Panc1 (cell line): ENCODE measurements at regions not wholly inside any gene's neighbourhood (a gene's known extent, or its start where the extent isn't known, plus 50 kb on each side); places are given as distances from the start of the nearest gene placed in this dataset.

ENCODE experiments used
- ATAC-seq: fragments of 200-7000 bp; cut with Tn5 transposase; 2 replicates; pipeline ENCODE4 v1.9.1; 2020; ENCODE audit warnings: mild to moderate bottlenecking, moderate library complexity
- BruUV-seq: library from RNA; stranded (reverse); fragments of 400-500 nt; replicated peaks from 2 replicates; lab custom pipeline; 2021; lab: Mats Ljungman, UMichigan
- CTCF ChIA-PET: fragments of 300-600 bp; sonication (Branson Sonifier 250); formaldehyde crosslinking; loops from one replicate; lab custom pipeline; 2022; ENCODE audit warnings: antibody characterized with exemption; lab: Charles Lee
- POLR2A ChIA-PET: fragments of 300-600 bp; sonication (Branson Sonifier 250); formaldehyde crosslinking; loops from one replicate; lab custom pipeline; 2022; ENCODE audit warnings: antibody characterized with exemption; lab: Charles Lee
- DNase-seq: peaks from one replicate; pipeline ENCODE4 v3.0.0-alpha.2; 2010; ENCODE audit warnings: low read depth, low spot score
- H3K27ac ChIP-seq: 2 replicates; pipeline ENCODE4 v1.5.1; 2011; ENCODE audit warnings: mild to moderate bottlenecking, low read length, inconsistent platforms
- H3K27me3 ChIP-seq: fragments of 200-500 bp; sonication (Bioruptor generic); 2 replicates; pipeline ENCODE4 v1.6.0; 2014; ENCODE audit warnings: low read length, inconsistent platforms; ENCODE audit not compliant: control insufficient read depth, insufficient read depth
- H3K36me3 ChIP-seq: fragments of 200-500 bp; sonication (Bioruptor generic); 2 replicates; pipeline ENCODE4 v1.5.1; 2014; ENCODE audit warnings: inconsistent platforms, mild to moderate bottlenecking, low read length, moderate library complexity; ENCODE audit not compliant: control insufficient read depth, insufficient read depth
- H3K4me1 ChIP-seq: 2 replicates; pipeline ENCODE4 v1.5.1; 2011; ENCODE audit warnings: inconsistent platforms, mild to moderate bottlenecking, low read length, moderate library complexity; ENCODE audit not compliant: control insufficient read depth, insufficient read depth
- H3K4me3 ChIP-seq, 2 experiments: 2 replicates each; pipeline ENCODE4 v1.5.1; 2011 to 2012; ENCODE audit warnings: low read depth in 2 of 2, low read length in 2 of 2, mild to moderate bottlenecking in 2 of 2, inconsistent platforms in 1 of 2, moderate library complexity in 1 of 2
- H3K9me3 ChIP-seq: fragments of 200-500 bp; sonication (Bioruptor generic); 2 replicates; pipeline ENCODE4 v1.5.1; 2014; ENCODE audit warnings: low read depth, mild to moderate bottlenecking, inconsistent platforms, low read length, moderate library complexity; ENCODE audit not compliant: control insufficient read depth, insufficient read depth
- POLR2AphosphoS5 ChIP-seq: IDR thresholded peaks from 2 replicates; pipeline ENCODE4 v1.6.1; 2012; ENCODE audit warnings: mild to moderate bottlenecking, low read depth, low read length, moderate library complexity
- SIN3A ChIP-seq: IDR thresholded peaks from 2 replicates; pipeline ENCODE4 v1.6.1; 2012; ENCODE audit warnings: low read depth, mild to moderate bottlenecking, low read length, moderate library complexity, borderline replicate concordance; ENCODE audit not compliant: insufficient read depth
- TCF7L2 ChIP-seq: IDR thresholded peaks from 2 replicates; pipeline ENCODE4 v1.6.1; 2011; ENCODE audit warnings: mild to moderate bottlenecking, low read depth, low read length, inconsistent platforms
- in situ Hi-C: cut with HindIII; loops from 2 replicates; pipeline ENCODE4 v1.10.0; 2016; ENCODE audit warnings: low sequenced_read_pairs, low pct_unique_long_range_greater_than_20kb
- intact Hi-C: fragments of 100-400 bp; cut with micrococcal nuclease; formaldehyde crosslinking; loops from one replicate; pipeline ENCODE4 v1.10.0; 2022; ENCODE audit not compliant: unreplicated experiment
- TF ChIP-seq, protein P1 (sequence below), 2 experiments: IDR thresholded peaks; 2 replicates each; pipeline ENCODE4 v1.6.1; 2011 to 2012; ENCODE audit warnings: low read depth in 2 of 2, control low read depth in 1 of 2, low read length in 1 of 2, mild to moderate bottlenecking in 1 of 2, moderate library complexity in 1 of 2; ENCODE audit not compliant: insufficient read depth in 1 of 2
- TF ChIP-seq, protein P2 (sequence below): fragments of 450-650 bp; IDR thresholded peaks from 2 replicates; pipeline ENCODE4 v1.5.1; 2017; ENCODE audit warnings: mild to moderate bottlenecking

DNA sequence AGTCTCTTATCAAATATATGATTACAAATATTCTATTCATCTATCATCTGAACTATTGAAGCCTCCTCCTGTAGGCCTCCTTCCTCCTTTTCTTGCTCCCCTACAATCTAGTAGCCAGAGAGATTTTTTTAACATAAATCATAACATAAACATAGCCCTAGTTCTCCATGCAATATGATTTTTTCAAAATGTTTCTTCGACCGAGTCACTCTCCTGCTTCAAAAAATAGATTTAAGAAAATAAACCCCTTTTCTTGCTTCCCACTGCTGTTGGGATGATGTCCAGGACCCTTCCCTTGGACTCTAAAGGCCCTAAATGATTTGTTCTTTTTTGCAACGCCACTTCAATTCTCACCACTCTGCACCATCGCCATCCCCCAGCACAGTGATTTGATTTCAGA, 319.7 kb upstream of the TSHZ3 start:
- ChIA-PET POLR2A (no interaction called here), CTCF (no interaction called here)
- Histone ChIP-seq H3K36me3 (no peaks in the 10 kb centered on the region), H3K27me3 (no peaks in the 10 kb centered on the region), H3K9me3 (no peaks in the 10 kb centered on the region), H3K4me1 (no peaks in the 10 kb centered on the region), H3K4me3 (no peak overlapping the region), H3K27ac (no peak overlapping the region)
- in situ Hi-C loops (no loop called here), intact Hi-C loops (no loop called here)
- no TSS peak for BruUV-seq
- ATAC-seq = no peak
- TF ChIP-seq, protein P1, sequence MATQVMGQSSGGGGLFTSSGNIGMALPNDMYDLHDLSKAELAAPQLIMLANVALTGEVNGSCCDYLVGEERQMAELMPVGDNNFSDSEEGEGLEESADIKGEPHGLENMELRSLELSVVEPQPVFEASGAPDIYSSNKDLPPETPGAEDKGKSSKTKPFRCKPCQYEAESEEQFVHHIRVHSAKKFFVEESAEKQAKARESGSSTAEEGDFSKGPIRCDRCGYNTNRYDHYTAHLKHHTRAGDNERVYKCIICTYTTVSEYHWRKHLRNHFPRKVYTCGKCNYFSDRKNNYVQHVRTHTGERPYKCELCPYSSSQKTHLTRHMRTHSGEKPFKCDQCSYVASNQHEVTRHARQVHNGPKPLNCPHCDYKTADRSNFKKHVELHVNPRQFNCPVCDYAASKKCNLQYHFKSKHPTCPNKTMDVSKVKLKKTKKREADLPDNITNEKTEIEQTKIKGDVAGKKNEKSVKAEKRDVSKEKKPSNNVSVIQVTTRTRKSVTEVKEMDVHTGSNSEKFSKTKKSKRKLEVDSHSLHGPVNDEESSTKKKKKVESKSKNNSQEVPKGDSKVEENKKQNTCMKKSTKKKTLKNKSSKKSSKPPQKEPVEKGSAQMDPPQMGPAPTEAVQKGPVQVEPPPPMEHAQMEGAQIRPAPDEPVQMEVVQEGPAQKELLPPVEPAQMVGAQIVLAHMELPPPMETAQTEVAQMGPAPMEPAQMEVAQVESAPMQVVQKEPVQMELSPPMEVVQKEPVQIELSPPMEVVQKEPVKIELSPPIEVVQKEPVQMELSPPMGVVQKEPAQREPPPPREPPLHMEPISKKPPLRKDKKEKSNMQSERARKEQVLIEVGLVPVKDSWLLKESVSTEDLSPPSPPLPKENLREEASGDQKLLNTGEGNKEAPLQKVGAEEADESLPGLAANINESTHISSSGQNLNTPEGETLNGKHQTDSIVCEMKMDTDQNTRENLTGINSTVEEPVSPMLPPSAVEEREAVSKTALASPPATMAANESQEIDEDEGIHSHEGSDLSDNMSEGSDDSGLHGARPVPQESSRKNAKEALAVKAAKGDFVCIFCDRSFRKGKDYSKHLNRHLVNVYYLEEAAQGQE (IDR thresholded peaks at IDR 0.05; ENCODE audit: insufficient read depth in 1 of 2, low read depth in 2 of 2, low read length in 1 of 2) = no peak
- TF ChIP-seq, protein P2, sequence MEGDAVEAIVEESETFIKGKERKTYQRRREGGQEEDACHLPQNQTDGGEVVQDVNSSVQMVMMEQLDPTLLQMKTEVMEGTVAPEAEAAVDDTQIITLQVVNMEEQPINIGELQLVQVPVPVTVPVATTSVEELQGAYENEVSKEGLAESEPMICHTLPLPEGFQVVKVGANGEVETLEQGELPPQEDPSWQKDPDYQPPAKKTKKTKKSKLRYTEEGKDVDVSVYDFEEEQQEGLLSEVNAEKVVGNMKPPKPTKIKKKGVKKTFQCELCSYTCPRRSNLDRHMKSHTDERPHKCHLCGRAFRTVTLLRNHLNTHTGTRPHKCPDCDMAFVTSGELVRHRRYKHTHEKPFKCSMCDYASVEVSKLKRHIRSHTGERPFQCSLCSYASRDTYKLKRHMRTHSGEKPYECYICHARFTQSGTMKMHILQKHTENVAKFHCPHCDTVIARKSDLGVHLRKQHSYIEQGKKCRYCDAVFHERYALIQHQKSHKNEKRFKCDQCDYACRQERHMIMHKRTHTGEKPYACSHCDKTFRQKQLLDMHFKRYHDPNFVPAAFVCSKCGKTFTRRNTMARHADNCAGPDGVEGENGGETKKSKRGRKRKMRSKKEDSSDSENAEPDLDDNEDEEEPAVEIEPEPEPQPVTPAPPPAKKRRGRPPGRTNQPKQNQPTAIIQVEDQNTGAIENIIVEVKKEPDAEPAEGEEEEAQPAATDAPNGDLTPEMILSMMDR = no peak
- TF ChIP-seq TCF7L2 = no peak
- no peak for TF ChIP-seq POLR2AphosphoS5
- TF ChIP-seq SIN3A = no peak
- DNase-seq = no peak

DNA sequence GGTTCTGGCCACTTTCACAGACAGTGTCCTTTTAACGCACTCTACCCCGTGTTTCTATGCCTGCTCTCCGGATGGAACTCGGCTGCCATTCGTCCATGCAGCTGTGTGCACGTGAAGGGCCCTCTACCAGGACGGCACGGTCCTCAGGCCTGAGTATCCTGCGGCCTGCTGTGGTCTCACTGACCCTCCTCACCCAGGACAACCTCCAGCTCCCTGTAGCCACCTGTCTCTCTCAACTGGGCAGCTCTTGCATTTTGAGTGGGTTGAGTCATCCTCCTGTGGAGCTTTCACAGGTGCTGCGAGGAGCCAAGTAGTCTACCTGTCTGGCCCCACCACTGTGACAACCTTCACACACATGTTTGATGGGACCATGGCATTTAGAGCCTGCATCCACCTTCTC, 321.7 kb upstream of the TSHZ3 start:
- BruUV-seq = no TSS peak
- no peak for ATAC-seq

More for the DNA sequence above, 321.7 kb upstream of the TSHZ3 start:
- Histone ChIP-seq H3K4me3 (no peak overlapping the region), H3K4me1 (no peaks in the 10 kb centered on the region), H3K9me3 (no peaks in the 10 kb centered on the region), H3K27ac (no peak overlapping the region), H3K27me3 (no peaks in the 10 kb centered on the region), H3K36me3 (no peaks in the 10 kb centered on the region)
- TF ChIP-seq, protein P1 (IDR thresholded peaks at IDR 0.05; ENCODE audit: insufficient read depth in 1 of 2, low read depth in 2 of 2, low read length in 1 of 2) = no peak
- TF ChIP-seq, protein P2 = no peak
- TF ChIP-seq SIN3A (no peak), TCF7L2 (no peak), POLR2AphosphoS5 (no peak)
- no peak for DNase-seq
- in situ Hi-C loops (no loop called here), intact Hi-C loops (loop anchor here (10.0 kb wide), 1 partner anchor 554 kb away; no protein-coding TSS in a partner anchor)
- ChIA-PET POLR2A (no interaction called here), CTCF (no interaction called here)
